GM12873 (cell line): ENCODE measurements at regions not wholly inside any gene's neighbourhood (a gene's known extent, or its start where the extent isn't known, plus 50 kb on each side); places are given as distances from the start of the nearest gene placed in this dataset.
A peak's percentile ranks its signal among the peaks of the same experiment; 100 is the strongest.

Source experiments
- TF ChIP-seq, protein P1 (sequence below): IDR thresholded peaks from 2 replicates; pipeline ENCODE4 v1.5.1; 2012; ENCODE audit warnings: low read depth, mild to moderate bottlenecking, moderate library complexity, low read length, control low read depth; ENCODE audit not compliant: insufficient read depth; ENCODE audit errors: missing control alignments

DNA sequence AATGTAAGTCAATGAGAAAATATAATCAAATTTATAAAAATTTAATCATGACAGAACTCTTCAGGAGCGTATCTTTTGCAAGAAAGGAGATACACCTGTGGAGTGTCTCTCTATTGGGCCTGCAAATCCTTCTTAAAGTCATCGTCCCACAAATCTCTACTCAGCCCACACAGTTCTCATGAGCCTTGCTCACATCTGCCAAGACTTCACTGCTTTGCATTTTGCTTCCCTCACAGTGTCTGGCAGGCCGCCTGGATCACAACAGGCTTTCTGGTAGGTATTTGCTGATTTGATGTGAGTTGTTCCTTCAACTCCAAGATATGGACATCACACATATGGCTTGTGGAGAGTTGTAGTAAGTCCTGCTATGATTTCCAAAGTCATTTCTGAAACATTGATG is 183.1 kb upstream of the ARX start:
- TF ChIP-seq, protein P1, sequence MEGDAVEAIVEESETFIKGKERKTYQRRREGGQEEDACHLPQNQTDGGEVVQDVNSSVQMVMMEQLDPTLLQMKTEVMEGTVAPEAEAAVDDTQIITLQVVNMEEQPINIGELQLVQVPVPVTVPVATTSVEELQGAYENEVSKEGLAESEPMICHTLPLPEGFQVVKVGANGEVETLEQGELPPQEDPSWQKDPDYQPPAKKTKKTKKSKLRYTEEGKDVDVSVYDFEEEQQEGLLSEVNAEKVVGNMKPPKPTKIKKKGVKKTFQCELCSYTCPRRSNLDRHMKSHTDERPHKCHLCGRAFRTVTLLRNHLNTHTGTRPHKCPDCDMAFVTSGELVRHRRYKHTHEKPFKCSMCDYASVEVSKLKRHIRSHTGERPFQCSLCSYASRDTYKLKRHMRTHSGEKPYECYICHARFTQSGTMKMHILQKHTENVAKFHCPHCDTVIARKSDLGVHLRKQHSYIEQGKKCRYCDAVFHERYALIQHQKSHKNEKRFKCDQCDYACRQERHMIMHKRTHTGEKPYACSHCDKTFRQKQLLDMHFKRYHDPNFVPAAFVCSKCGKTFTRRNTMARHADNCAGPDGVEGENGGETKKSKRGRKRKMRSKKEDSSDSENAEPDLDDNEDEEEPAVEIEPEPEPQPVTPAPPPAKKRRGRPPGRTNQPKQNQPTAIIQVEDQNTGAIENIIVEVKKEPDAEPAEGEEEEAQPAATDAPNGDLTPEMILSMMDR: no peak

DNA sequence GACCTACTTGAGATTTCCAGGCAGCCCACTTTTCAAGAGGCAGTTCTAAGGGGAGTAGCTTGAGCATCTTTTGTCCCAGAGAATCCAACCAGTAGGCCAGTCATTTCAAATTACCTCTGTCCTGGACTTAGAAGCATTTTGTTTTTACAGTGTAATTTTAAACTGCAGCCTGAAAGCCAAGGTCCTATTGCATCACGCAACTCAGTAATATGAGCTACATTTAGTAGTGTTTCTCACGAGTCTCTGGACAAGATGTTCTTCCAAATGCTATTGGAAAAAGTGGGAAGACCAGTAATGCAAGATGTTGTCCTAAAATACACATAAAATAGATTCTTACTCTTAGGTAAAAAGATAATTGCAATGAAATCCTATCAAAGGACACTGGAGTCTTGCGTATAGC is 182.5 kb upstream of the ARX start:
- TF ChIP-seq, protein P1: no peak

DNA sequence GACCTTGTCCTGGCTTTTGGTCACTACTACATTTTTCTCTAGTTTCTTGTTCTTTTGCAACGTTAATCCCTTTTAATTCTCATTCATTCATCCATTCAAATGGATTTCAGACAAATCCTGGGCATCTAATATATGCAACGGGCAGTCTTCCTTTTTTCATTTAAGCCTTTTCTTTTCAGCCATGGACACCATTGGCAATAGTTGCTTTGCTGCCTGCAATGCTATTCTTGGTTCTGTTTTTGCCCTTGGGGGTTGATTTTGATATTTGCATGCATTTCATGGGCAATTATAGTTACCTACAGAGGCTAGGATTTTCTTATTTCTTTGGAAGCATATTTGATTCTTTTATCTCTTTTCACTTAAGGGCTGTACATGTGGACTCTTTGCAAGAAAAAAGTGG is 180.5 kb upstream of the ARX start:
- TF ChIP-seq, protein P1: no peak

DNA sequence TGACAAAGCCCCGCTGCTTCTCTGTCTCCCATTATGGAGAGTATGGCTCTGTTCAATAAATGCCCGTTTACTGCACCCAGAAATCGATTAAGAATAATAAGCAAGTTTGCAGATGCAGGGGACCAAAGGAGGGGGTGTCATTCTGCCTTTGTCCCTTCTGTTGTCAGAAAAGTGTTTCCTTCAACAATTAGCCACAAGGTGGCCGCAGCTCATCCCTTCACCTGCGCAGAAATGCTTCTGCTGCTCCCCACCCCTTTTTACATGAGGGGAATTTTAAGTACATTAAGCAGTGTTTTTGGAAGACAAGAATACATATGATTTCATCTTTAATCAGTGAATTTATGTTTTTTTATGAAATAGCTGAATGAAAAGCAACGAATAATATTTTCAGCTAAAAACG is 175.6 kb upstream of the ARX start:
- TF ChIP-seq, protein P1: peak; percentile 31

DNA sequence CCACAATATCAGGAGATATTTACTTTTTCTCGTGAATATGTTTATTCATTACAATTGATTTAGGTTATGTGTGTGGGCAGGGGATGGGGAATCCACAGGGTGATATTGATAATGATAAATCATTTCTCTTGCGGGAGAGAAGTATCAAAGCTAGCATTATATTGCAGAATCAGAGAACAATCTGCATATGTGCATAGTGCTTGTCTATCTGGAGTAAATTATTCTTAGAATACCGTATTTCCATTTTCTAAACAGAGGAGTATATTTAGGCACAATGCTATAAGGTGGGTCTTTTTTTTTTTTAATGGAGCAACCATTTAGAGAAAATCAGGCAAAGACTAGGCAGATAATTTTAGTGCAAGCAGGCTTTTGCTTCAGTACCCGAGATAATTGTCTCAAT is 166.0 kb upstream of the ARX start:
- TF ChIP-seq, protein P1: no peak

DNA sequence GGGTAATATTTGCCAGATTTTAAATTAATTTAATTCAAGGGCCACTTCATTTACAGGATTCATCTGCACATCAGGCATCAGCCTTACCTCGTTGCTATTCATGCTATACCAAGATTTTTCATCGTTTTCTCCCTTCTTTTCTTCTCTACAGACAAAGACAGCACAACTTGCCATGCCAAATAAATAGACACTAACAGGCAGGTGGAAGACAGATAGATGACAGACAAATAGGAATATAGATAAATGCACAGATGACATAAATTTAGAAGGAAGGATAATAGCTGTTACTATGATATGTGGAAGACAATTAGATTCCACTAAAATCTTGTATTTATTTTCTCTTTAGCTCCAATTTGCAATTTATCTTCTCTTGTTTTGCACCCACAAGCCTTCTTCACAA is 164.5 kb upstream of the ARX start:
- TF ChIP-seq, protein P1: no peak

DNA sequence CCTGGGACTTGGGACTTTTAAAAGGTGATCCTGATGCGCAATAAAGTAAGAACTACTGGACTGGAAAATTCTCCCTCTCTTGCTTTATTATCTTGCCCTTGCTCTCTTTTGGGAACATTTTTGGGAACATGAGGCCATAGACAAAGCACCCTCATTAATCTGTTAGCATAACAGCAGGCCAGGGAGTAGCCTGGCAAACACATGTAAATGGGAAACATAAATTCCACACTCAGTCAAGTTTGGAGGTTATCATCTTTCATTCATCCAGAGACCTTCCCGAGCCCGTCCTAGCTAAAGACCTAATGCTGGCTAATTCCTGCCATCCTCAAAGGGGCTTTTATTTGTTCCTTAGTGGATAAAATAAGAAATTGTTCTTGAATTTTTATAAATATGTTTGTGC is 162.8 kb upstream of the ARX start:
- TF ChIP-seq, protein P1: no peak

DNA sequence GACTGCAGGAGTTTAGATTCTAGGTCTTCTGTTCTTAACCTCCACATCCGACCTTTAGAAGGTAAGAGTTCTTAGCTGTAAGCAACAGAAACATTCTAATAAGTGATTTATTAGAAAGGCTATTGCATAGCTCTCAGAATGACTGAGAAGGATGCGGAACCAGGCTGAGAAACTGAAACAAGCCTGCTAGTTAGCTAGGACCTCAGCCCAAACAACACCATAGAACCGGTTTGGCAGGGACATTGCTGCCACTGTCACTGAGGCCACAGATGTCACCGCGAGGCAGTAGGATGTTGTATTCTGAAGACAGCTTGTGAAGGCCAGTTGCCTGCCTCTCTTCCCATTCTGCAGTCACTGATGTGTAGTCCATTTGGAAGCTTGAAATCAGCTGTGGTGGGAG is 160.0 kb upstream of the ARX start:
- TF ChIP-seq, protein P1: no peak
